GM21390 (cell line): ENCODE measurements at regions not wholly inside any gene's neighbourhood (a gene's known extent, or its start where the extent isn't known, plus 50 kb on each side); places are given as distances from the start of the nearest gene placed in this dataset.
"Not testable (repeated sequence)": the region's sequence is repeated elsewhere in the genome, so short reads cannot be mapped to it uniquely, and the experiment has no call there.

Experiments used
- ATAC-seq: cut with Tn5 transposase; IDR thresholded peaks from one replicate; pipeline ENCODE4 v1.9.1; 2021; ENCODE audit not compliant: unreplicated experiment

- ATAC-seq, result no peak
Measured at GRCh38 chr4:156335721-156336120, 382.1 kb upstream of the CTSO start.

- ATAC-seq, result no peak
Measured at GRCh38 chr4:156330436-156331031, 376.9 kb upstream of the CTSO start.

GRCh38 chr4:156329779-156330178 is 376.1 kb upstream of the CTSO start:
- no peak for ATAC-seq

- no peak for ATAC-seq
Measured at GRCh38 chr4:156328882-156329281, 375.2 kb upstream of the CTSO start.

GRCh38 chr4:156326246-156326645 is 372.6 kb upstream of the CTSO start:
- no peak for ATAC-seq

DNA sequence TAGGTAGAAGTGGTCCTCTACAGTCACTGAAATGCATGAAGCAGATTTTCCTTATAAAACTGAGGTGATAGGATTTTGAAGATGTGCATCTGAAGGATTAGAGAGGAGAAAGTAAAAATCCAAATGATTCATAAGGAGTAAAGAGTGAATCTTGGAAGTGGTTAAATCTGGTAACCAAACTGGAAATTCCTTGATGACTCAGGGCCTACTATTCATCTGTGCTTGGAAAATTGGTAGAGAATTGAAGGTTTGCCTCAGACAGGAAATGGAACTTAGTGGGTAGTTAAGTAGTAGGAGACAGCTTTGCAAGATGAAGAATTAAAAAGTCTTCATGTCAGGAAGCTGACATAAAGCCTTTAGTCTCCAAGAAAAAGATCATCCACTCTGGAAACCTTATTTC is 368.9 kb upstream of the CTSO start:
- ATAC-seq, result no peak

GRCh38 chr4:156321203-156321602 is 367.5 kb upstream of the CTSO start:
- no peak for ATAC-seq

DNA sequence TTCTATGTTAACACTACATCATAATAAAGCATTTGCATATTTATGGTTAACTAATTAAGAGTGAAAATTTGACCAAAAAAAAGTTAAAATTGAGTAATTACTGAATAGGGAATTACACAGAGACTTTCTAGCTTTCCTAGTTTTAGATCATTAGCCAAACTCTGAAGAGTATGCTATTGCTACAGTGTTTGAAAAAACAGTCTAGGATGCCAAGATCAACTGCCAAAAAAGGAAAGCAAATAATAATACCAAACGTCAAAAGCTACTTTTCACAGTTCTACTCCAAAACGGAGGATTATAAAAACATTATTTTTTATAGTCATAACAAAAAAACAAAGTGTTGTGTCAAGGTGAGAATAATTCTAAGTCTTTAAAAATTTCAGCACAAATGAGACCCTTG is 359.8 kb upstream of the CTSO start:
- ATAC-seq, result no peak

DNA sequence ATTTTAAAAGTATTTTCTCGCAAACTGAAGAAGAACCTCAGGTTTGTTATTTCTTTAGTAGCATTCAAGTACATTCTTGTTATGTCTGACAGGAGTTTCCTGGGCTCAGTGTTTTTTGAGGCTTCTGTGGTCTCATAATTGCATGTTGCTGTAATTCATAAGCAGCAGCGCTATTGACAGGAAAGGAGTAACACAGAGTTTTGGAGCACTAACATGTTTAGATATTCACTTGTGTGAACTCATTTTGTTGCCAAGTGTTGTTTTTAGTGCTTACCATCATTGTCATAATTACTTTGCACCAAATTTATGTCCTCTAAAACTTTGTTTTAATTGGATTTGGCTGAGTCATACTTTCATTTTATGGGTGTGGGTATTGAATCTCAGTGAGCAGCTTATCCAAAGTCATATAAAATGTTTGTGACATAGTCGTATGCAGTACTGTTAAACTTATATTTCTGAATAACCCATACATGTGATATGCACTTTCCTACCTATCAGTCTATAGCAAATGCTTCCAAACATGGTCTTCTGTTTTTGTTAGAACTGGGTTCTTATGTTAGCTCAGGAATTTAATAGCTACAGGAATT is 358.7 kb upstream of the CTSO start:
- no peak for ATAC-seq

DNA sequence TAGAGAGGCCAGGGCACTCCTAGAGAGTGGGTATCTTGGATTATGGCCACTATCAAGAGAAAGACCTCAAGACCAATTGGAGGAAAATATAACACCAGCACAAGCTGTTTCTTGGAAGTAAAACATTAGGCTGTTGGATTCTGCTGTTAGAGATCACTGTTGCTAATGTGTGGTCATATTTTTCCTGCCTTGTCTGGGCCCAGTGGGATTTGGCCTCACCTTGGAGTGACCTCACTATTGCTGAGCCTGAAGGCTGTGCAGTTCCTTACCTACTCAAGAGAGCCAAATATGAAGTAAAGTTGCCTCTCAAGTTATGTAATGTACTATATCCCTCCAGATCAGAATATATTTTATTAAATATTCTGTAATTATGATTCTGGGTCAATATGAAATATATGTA is 355.4 kb upstream of the CTSO start:
- no peak for ATAC-seq

DNA sequence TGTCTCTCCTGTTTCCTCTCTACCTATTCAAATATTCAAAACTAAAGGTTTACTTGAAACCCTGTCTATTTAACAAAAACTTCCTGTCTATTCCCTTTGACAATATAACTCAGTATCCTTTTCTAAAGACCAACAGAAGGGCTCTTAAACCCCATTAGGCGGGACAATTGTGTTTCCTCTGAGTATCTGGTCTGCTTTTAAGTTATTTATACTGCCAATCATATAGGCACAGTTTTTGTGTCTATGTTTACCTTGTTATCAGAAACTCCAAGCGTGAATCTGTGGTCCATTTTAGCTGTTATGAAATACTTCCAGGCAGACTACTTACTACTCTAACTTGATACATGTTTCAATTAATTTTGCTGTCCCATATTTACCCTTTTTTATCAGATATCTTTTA is 350.0 kb upstream of the CTSO start:
- no peak for ATAC-seq

DNA sequence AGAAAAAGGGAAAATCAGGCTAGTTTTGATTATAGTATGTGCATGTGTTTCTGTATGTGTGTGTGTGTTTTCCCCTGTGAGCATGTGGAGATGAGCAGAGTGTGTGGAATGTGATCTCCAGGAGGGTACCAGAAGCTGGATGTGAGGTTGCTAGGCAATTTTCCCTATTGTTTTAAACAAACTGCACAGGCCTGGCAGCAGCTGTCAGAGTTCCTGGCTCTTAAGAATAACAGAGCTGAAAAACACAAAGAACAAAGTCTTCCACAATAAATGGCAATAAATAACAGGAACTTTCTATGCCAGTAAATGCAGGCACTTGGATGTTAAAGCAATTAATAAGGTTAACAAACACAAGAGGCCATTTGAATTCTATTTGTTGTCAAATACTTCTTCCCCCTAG is 344.6 kb upstream of the CTSO start:
- ATAC-seq, result no peak

- ATAC-seq, result no peak
Measured at GRCh38 chr4:156295676-156296195, 342.1 kb upstream of the CTSO start.

- no peak for ATAC-seq
Measured at GRCh38 chr4:156294577-156294976, 340.9 kb upstream of the CTSO start.

DNA sequence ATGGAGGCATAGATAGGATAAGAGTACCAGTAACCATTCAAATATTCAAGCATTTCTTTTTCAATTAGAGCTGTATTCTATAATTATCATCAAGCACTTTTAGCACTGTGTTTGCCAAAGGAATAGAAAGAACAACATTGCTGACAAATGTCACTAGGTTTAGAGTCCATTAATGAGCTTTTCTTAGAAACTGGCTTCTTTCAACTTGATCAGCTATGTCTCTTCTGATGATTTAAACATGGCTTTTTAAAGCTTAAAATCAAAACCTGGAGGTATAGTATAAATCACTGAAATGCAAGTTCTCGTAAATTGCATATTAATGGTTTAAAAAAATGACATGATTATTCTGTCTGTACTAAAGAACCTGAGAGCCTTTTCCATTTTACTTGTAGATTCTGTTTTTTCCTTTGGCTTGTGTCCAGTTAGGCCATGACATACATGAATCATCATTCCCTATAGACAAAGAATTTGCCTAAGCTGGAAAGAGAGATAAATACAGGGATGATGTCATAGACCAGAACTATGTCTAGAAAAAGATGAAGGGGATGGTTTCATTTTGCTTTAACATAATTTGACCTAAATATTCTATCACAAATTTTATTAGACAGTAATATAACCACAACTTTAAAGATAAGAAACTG is 340.1 kb upstream of the CTSO start:
- no peak for ATAC-seq

DNA sequence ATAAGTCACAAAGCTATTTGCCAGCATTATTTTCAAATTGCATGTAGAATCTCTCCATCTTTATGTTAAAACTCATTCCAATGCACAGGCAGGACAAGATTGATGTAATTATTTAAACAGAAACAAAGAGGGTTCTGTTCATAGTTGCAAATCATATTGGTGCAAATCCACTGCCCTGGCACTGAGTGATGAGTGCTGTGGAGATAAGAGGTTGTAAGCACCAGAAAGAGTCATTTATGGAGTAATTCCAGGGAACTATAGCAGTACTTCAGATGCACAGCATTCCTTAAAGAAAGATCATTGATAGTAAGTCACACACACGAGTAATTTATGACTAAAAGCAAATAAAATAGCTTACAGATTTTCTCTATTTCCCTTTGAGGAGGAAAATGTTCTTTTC is 337.7 kb upstream of the CTSO start:
- ATAC-seq, result no peak

DNA sequence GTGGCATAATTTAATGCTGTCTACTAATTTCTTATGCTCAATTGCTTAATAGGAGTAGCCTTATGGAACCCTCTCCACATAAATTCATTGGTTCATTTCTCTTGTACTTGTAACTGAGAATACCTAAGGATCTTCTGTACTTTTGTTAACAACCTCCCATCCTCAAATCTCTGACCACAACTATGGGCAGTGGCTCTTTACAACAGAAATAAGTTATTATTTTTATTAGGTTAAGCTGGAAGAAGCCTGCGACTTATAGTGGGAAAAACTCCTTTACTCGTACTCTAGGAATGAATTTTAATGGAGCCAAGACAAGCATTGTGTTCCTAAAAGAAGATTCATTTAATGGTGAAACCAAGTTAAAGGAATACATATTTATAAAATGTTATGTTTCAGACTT is 337.1 kb upstream of the CTSO start:
- ATAC-seq, result no peak

DNA sequence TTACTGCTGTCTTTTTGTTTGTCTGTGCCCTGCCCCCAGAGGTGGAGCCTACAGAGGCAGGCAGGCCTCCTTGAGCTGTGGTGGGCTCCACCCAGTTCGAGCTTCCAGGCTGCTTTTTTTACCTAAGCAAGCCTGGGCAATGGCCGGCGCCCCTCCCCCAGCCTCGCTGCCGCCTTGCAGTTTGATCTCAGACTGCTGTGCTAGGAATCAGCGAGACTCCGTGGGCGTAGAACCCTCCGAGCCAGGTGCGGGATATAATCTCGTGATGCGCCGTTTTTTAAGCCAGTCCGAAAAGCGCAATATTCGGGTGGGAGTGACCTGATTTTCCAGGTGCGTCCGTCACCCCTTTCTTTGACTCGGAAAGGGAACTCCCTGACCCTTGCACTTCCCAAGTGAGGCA is 336.4 kb upstream of the CTSO start:
- ATAC-seq, result not testable (repeated sequence)

DNA sequence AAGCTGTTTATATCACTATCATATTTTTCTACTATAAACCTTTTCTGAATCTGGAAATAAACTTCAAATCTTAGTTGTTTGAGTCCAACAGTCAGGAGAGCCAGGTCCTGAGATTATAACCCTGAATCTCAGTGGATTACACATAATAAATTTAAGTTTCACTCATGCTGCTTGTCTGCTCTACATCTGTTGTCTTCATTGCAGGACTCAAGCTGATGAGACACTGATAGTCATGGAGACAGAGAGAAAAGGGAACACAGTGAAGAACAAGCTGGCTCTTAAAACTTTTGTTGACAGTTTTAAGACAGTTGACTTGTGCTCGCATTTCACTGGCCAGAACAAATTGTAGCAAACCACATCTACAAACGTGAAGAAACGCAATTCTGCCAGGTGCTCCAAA is 327.0 kb upstream of the CTSO start:
- no peak for ATAC-seq

GRCh38 chr4:156265407-156265806 is 311.7 kb upstream of the CTSO start:
- ATAC-seq, result no peak

DNA sequence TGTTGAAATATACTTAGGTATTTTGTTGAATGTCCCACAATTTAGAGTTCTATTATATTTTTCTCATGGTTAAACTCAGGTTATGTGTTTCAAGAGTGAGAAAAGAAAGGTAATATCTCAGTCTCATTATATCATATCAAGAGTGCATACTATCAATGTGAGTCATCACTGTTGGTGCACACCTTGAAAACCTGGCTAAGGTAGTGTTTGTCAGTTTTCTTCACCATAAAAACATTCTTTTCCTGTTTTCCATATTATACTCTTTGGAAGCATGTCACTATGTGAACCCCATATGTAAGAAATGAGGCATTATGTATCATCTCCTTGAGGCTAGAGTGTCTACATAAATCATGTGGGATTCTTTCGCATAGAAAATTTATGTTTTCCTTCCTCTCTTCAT is 307.6 kb upstream of the CTSO start:
- no peak for ATAC-seq

DNA sequence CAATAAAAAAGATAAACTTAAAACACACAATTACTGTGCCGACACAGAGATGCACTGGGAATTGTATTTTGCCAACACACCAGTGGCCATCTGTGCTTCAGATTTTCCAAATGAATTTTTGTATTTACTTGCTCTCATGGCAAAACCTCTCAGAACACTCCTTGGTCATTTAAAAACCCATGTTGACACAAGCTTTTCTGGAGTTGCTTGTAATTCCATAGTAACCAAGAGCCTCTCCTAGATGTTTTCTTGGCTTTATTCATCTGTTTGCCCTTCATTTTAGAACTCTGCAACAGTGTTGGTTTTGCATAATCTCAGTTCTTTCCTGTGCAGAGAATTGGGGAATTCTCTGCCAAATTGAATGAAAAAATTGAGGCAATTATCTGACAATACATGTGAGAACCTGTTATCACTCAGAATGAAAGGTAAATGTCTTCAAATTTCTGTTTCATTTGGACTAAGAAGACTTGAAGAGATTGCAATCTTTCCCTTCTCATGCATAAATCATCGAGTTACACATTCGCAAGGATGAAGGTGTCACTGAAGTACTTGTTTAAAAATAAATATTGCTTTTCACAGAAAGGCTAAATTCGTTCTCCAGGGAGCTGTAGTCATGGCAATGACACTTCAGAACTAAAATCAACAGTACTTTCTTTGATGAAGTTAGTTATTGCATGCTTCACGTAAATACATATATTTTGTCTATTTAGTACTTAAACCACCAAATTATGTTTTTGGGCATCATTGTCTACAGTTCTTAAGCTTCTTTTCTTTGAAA is 301.8 kb upstream of the CTSO start:
- ATAC-seq, result no peak
